WTC11 (cell line): ENCODE measurements at regions not wholly inside any gene's neighbourhood (a gene's known extent, or its start where the extent isn't known, plus 50 kb on each side); places are given as distances from the start of the nearest gene placed in this dataset.

Experiments
- ATAC-seq: fragments of 200-7000 bp; cut with Tn5 transposase; 2 replicates; pipeline ENCODE4 v1.10.0; 2021; ENCODE audit warnings: mild to moderate bottlenecking, moderate library complexity
- CTCF ChIA-PET: fragments of 300-600 bp; sonication (Branson Sonifier 250); formaldehyde crosslinking; loops from one replicate; lab custom pipeline; 2021; ENCODE audit warnings: antibody characterized with exemption; lab: Charles Lee
- POLR2A ChIA-PET: fragments of 350-600 bp; sonication (Branson Sonifier 250); formaldehyde crosslinking; loops from one replicate; lab custom pipeline; 2021; ENCODE audit warnings: antibody characterized with exemption; lab: Charles Lee
- DNase-seq: peaks from one replicate; pipeline ENCODE4 v3.0.0; 2021; ENCODE audit warnings: low spot score
- H3K27ac Mint-ChIP-seq: 2 replicates; pipeline ENCODE4 v1.8.0; 2021; ENCODE audit warnings: mixed read lengths
- H3K27me3 Mint-ChIP-seq: 2 replicates; pipeline ENCODE4 v1.8.0; 2021; ENCODE audit warnings: low read depth, mild to moderate bottlenecking, moderate library complexity, mixed read lengths
- H3K36me3 Mint-ChIP-seq: 2 replicates; pipeline ENCODE4 v1.8.0; 2021; ENCODE audit warnings: mixed read lengths
- H3K4me1 Mint-ChIP-seq: 2 replicates; pipeline ENCODE4 v1.8.0; 2022; ENCODE audit warnings: mixed read lengths
- H3K4me3 Mint-ChIP-seq: 2 replicates; pipeline ENCODE4 v1.8.0; 2021; ENCODE audit warnings: mild to moderate bottlenecking, moderate library complexity, mixed read lengths
- H3K9me3 Mint-ChIP-seq: 2 replicates; pipeline ENCODE4 v1.8.0; 2021; ENCODE audit warnings: mixed read lengths
- ELF4 ChIP-seq: sonication (generic); formaldehyde crosslinking; IDR thresholded peaks from 2 replicates; pipeline ENCODE4 v1.8.1; 2022; ENCODE audit warnings: low read depth, mild to moderate bottlenecking, moderate library complexity, missing genetic modification reagents
- ESRRA ChIP-seq: sonication (generic); formaldehyde crosslinking; IDR thresholded peaks from 2 replicates; pipeline ENCODE4 v1.8.1; 2022; ENCODE audit warnings: mild to moderate bottlenecking, missing genetic modification reagents, borderline replicate concordance
- GABPB1 ChIP-seq: sonication (generic); formaldehyde crosslinking; IDR thresholded peaks from 2 replicates; pipeline ENCODE4 v1.8.1; 2023; ENCODE audit warnings: mild to moderate bottlenecking, missing genetic modification reagents
- GTF2I ChIP-seq: fragments of 250-450 bp; sonication (Bioruptor Pico); conservative IDR thresholded peaks from 2 replicates; pipeline ENCODE4 v1.4.0; 2021; ENCODE audit warnings: mild to moderate bottlenecking
- JUN ChIP-seq: sonication (generic); formaldehyde crosslinking; IDR thresholded peaks from 2 replicates; pipeline ENCODE4 v1.8.0; 2023; ENCODE audit warnings: mild to moderate bottlenecking, missing genetic modification reagents
- NFATC4 ChIP-seq: fragments of 250-450 bp; sonication (Bioruptor Pico); IDR thresholded peaks from 2 replicates; pipeline ENCODE4 v1.9.0; 2021; ENCODE audit warnings: mild to moderate bottlenecking
- NR1H2 ChIP-seq: sonication (generic); formaldehyde crosslinking; IDR thresholded peaks from 2 replicates; pipeline ENCODE4 v1.9.0; 2021; ENCODE audit warnings: mild to moderate bottlenecking, moderate library complexity, missing genetic modification reagents
- NR2C2 ChIP-seq: sonication (generic); formaldehyde crosslinking; IDR thresholded peaks from 2 replicates; pipeline ENCODE4 v1.8.0; 2022; ENCODE audit warnings: mild to moderate bottlenecking, missing genetic modification reagents
- PRRX2 ChIP-seq: fragments of 250-450 bp; sonication (Bioruptor Pico); IDR thresholded peaks from 2 replicates; pipeline ENCODE4 v1.8.0; 2021; ENCODE audit warnings: mild to moderate bottlenecking
- RORB ChIP-seq: fragments of 250-450 bp; sonication (Bioruptor Pico); IDR thresholded peaks from 2 replicates; pipeline ENCODE4 v1.9.0; 2021; ENCODE audit warnings: mild to moderate bottlenecking
- SMAD4 ChIP-seq: sonication (generic); formaldehyde crosslinking; IDR thresholded peaks from 2 replicates; pipeline ENCODE4 v1.8.0; 2022; ENCODE audit warnings: mild to moderate bottlenecking, missing genetic modification reagents
- SP1 ChIP-seq: sonication (generic); formaldehyde crosslinking; conservative IDR thresholded peaks from 2 replicates; pipeline ENCODE4 v1.8.1; 2022; ENCODE audit warnings: missing genetic modification reagents
- ZNF396 ChIP-seq: fragments of 250-450 bp; sonication (Bioruptor Pico); IDR thresholded peaks from 2 replicates; pipeline ENCODE4 v1.8.0; 2021; ENCODE audit warnings: mild to moderate bottlenecking, moderate library complexity, borderline replicate concordance
- ZNF423 ChIP-seq: fragments of 250-450 bp; sonication (Bioruptor Pico); IDR thresholded peaks from 2 replicates; pipeline ENCODE4 v2.1.2; 2022; ENCODE audit warnings: mild to moderate bottlenecking, moderate library complexity
- TF ChIP-seq, protein P1 (sequence below): fragments of 250-450 bp; sonication (Bioruptor Pico); IDR thresholded peaks from 2 replicates; pipeline ENCODE4 v1.9.0; 2021; ENCODE audit warnings: mild to moderate bottlenecking
- TF ChIP-seq, protein P2 (sequence below): fragments of 250-450 bp; sonication (Bioruptor Pico); IDR thresholded peaks from 2 replicates; pipeline ENCODE4 v1.9.0; 2021; ENCODE audit warnings: moderate library complexity, mild to moderate bottlenecking, inconsistent platforms, borderline replicate concordance
- TF ChIP-seq, protein P3 (sequence below): fragments of 250-450 bp; sonication (Bioruptor Pico); IDR thresholded peaks from 2 replicates; pipeline ENCODE4 v1.8.0; 2021; ENCODE audit warnings: mild to moderate bottlenecking
- TF ChIP-seq, protein P4 (sequence below): sonication (generic); formaldehyde crosslinking; IDR thresholded peaks from 2 replicates; pipeline ENCODE4 v1.8.0; 2022; ENCODE audit warnings: missing genetic modification reagents
- TF ChIP-seq, protein P5 (sequence below): sonication (generic); formaldehyde crosslinking; IDR thresholded peaks from 2 replicates; pipeline ENCODE4 v1.8.1; 2022; ENCODE audit warnings: mild to moderate bottlenecking, missing genetic modification reagents, moderate library complexity, borderline replicate concordance
- TF ChIP-seq, protein P6 (sequence below): sonication (generic); formaldehyde crosslinking; IDR thresholded peaks from 2 replicates; pipeline ENCODE4 v1.8.1; 2023; ENCODE audit warnings: mild to moderate bottlenecking, missing genetic modification reagents, moderate library complexity
- TF ChIP-seq, protein P7 (sequence below): sonication (generic); formaldehyde crosslinking; conservative IDR thresholded peaks from 2 replicates; pipeline ENCODE4 v1.8.1; 2022; ENCODE audit warnings: mild to moderate bottlenecking, missing genetic modification reagents
- TF ChIP-seq, protein P8 (sequence below): sonication (generic); formaldehyde crosslinking; IDR thresholded peaks from 2 replicates; pipeline ENCODE4 v1.8.1; 2023; ENCODE audit warnings: mild to moderate bottlenecking, missing genetic modification reagents, borderline replicate concordance

DNA sequence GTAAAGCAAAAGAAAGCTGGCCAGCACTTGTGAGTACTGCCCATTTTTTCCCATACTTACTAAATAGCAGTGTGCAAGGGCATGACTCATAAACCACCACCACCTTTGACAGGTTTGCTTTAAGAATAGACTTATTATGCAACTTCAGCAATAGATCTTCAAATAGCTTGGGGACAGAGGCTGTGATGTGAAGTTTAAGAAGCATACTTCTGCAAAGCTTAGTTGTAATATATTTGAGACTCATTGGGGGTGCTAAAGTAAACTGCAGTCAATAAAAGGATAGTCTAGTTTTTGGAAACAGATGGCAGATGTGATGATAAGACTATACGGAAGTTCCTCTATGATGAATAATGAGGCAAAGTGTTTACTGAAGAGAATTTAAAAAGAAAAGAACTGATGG, 210.0 kb downstream of the PLA2G4A start:
- Mint-ChIP-seq H3K27me3 (no peaks in the 10 kb centered on the region), H3K4me1 (no peaks in the 10 kb centered on the region), H3K27ac (no peak overlapping the region), H3K4me3 (no peak overlapping the region), H3K36me3 (peaks cover 9% of the 10 kb centered on the region; the same call in 1 of the 2 replicates), H3K9me3 (peaks cover 29% of the 10 kb centered on the region)
- ChIA-PET CTCF (no interaction called here), POLR2A (no interaction called here)
- ATAC-seq (no peak), DNase-seq (no peak)
- no peak for TF ChIP-seq ELF4 (CRISPR knock-in tag)
- TF ChIP-seq, protein P1, sequence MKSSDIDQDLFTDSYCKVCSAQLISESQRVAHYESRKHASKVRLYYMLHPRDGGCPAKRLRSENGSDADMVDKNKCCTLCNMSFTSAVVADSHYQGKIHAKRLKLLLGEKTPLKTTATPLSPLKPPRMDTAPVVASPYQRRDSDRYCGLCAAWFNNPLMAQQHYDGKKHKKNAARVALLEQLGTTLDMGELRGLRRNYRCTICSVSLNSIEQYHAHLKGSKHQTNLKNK, result no peak
- TF ChIP-seq, protein P2, sequence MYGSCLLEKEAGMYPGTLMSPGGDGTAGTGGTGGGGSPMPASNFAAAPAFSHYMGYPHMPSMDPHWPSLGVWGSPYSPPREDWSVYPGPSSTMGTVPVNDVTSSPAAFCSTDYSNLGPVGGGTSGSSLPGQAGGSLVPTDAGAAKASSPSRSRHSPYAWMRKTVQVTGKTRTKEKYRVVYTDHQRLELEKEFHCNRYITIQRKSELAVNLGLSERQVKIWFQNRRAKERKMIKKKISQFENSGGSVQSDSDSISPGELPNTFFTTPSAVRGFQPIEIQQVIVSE (CRISPR knock-in tag), result no peak
- no peak for TF ChIP-seq ZNF423 (CRISPR knock-in tag)
- TF ChIP-seq, all 79 proteins: peak for 0

DNA sequence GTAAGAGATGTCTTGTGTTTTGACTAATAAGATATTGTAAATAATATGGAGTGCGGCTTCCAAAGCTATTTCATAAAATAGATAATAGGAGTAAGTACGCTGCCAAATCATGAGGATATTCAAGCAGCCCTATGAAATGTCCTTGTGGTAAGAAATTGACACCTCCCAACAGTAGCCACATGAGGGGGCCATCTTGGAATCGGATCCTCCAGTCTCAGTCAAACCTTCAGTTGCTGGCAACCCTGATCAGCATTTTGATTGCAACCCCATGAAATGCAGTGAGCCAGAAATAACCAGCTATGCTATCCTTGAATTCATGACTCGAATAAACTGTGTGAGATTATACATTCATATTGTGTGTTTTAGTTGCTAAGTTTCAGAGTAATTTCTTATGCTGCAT, 212.4 kb downstream of the PLA2G4A start:
- ChIA-PET POLR2A (no interaction called here), CTCF (no interaction called here)
- Mint-ChIP-seq H3K4me3 (no peak overlapping the region), H3K27ac (no peak overlapping the region), H3K36me3 (peaks cover 9% of the 10 kb centered on the region; the same call in 1 of the 2 replicates), H3K9me3 (peaks cover 29% of the 10 kb centered on the region), H3K4me1 (peaks cover 8% of the 10 kb centered on the region), H3K27me3 (peaks cover 7% of the 10 kb centered on the region; the same call in 1 of the 2 replicates)
- TF ChIP-seq GABPB1 (no peak), GTF2I (CRISPR knock-in tag) (no peak), ZNF396 (CRISPR knock-in tag) (no peak), SP1 (CRISPR knock-in tag) (no peak), SMAD4 (CRISPR knock-in tag) (no peak)
- TF ChIP-seq, protein P3, sequence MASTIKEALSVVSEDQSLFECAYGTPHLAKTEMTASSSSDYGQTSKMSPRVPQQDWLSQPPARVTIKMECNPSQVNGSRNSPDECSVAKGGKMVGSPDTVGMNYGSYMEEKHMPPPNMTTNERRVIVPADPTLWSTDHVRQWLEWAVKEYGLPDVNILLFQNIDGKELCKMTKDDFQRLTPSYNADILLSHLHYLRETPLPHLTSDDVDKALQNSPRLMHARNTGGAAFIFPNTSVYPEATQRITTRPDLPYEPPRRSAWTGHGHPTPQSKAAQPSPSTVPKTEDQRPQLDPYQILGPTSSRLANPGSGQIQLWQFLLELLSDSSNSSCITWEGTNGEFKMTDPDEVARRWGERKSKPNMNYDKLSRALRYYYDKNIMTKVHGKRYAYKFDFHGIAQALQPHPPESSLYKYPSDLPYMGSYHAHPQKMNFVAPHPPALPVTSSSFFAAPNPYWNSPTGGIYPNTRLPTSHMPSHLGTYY, result no peak
- TF ChIP-seq, protein P4, sequence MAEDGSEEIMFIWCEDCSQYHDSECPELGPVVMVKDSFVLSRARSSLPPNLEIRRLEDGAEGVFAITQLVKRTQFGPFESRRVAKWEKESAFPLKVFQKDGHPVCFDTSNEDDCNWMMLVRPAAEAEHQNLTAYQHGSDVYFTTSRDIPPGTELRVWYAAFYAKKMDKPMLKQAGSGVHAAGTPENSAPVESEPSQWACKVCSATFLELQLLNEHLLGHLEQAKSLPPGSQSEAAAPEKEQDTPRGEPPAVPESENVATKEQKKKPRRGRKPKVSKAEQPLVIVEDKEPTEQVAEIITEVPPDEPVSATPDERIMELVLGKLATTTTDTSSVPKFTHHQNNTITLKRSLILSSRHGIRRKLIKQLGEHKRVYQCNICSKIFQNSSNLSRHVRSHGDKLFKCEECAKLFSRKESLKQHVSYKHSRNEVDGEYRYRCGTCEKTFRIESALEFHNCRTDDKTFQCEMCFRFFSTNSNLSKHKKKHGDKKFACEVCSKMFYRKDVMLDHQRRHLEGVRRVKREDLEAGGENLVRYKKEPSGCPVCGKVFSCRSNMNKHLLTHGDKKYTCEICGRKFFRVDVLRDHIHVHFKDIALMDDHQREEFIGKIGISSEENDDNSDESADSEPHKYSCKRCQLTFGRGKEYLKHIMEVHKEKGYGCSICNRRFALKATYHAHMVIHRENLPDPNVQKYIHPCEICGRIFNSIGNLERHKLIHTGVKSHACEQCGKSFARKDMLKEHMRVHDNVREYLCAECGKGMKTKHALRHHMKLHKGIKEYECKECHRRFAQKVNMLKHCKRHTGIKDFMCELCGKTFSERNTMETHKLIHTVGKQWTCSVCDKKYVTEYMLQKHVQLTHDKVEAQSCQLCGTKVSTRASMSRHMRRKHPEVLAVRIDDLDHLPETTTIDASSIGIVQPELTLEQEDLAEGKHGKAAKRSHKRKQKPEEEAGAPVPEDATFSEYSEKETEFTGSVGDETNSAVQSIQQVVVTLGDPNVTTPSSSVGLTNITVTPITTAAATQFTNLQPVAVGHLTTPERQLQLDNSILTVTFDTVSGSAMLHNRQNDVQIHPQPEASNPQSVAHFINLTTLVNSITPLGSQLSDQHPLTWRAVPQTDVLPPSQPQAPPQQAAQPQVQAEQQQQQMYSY, result no peak
- DNase-seq (no peak), ATAC-seq (peak; percentile 57; the same call in 1 of the 2 replicates)

DNA sequence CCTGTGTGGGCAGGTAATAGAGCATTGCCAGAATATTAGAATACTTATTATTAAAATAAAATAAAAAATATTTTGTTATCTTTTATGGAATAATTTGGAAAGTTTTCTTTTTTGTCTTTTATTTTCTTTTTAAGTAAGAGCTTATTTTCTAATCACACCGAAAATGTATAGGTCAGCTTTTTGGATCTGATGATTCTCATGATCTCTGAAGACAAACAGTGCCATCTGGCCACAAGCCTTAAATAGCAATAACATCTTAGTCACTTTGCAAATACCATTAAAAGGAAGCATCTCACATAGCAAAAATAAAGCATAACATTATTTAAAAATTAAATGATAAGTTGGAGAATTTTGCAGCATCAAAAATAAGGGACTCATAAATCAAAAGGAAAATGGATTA, 213.8 kb downstream of the PLA2G4A start:
- DNase-seq, result no peak
- Mint-ChIP-seq H3K4me3 (no peak overlapping the region), H3K4me1 (peaks cover 22% of the 10 kb centered on the region), H3K27me3 (peaks cover 18% of the 10 kb centered on the region), H3K36me3 (peaks cover 8% of the 10 kb centered on the region; the same call in 1 of the 2 replicates), H3K9me3 (peaks cover 19% of the 10 kb centered on the region), H3K27ac (no peak overlapping the region)
- POLR2A ChIA-PET, result no interaction called here
- no peak for ATAC-seq
- CTCF ChIA-PET, result no interaction called here
- TF ChIP-seq ELF4 (CRISPR knock-in tag) (no peak), NR2C2 (CRISPR knock-in tag) (no peak), JUN (no peak), NR1H2 (CRISPR knock-in tag) (no peak), GTF2I (CRISPR knock-in tag) (no peak), NFATC4 (CRISPR knock-in tag) (no peak), RORB (CRISPR knock-in tag) (no peak), ESRRA (CRISPR knock-in tag) (no peak), PRRX2 (CRISPR knock-in tag) (no peak)
- TF ChIP-seq, protein P5, sequence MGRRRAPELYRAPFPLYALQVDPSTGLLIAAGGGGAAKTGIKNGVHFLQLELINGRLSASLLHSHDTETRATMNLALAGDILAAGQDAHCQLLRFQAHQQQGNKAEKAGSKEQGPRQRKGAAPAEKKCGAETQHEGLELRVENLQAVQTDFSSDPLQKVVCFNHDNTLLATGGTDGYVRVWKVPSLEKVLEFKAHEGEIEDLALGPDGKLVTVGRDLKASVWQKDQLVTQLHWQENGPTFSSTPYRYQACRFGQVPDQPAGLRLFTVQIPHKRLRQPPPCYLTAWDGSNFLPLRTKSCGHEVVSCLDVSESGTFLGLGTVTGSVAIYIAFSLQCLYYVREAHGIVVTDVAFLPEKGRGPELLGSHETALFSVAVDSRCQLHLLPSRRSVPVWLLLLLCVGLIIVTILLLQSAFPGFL (CRISPR knock-in tag), result no peak
- TF ChIP-seq, protein P6, sequence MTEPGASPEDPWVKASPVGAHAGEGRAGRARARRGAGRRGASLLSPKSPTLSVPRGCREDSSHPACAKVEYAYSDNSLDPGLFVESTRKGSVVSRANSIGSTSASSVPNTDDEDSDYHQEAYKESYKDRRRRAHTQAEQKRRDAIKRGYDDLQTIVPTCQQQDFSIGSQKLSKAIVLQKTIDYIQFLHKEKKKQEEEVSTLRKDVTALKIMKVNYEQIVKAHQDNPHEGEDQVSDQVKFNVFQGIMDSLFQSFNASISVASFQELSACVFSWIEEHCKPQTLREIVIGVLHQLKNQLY (CRISPR knock-in tag), result no peak
- TF ChIP-seq, protein P7, sequence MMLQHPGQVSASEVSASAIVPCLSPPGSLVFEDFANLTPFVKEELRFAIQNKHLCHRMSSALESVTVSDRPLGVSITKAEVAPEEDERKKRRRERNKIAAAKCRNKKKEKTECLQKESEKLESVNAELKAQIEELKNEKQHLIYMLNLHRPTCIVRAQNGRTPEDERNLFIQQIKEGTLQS, result no peak
- TF ChIP-seq, protein P8, sequence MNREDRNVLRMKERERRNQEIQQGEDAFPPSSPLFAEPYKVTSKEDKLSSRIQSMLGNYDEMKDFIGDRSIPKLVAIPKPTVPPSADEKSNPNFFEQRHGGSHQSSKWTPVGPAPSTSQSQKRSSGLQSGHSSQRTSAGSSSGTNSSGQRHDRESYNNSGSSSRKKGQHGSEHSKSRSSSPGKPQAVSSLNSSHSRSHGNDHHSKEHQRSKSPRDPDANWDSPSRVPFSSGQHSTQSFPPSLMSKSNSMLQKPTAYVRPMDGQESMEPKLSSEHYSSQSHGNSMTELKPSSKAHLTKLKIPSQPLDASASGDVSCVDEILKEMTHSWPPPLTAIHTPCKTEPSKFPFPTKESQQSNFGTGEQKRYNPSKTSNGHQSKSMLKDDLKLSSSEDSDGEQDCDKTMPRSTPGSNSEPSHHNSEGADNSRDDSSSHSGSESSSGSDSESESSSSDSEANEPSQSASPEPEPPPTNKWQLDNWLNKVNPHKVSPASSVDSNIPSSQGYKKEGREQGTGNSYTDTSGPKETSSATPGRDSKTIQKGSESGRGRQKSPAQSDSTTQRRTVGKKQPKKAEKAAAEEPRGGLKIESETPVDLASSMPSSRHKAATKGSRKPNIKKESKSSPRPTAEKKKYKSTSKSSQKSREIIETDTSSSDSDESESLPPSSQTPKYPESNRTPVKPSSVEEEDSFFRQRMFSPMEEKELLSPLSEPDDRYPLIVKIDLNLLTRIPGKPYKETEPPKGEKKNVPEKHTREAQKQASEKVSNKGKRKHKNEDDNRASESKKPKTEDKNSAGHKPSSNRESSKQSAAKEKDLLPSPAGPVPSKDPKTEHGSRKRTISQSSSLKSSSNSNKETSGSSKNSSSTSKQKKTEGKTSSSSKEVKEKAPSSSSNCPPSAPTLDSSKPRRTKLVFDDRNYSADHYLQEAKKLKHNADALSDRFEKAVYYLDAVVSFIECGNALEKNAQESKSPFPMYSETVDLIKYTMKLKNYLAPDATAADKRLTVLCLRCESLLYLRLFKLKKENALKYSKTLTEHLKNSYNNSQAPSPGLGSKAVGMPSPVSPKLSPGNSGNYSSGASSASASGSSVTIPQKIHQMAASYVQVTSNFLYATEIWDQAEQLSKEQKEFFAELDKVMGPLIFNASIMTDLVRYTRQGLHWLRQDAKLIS (CRISPR knock-in tag), result no peak
